ENCODE measurements at regions not wholly inside any gene's neighbourhood (a gene's known extent, or its start where the extent isn't known, plus 50 kb on each side); places are given as distances from the start of the nearest gene placed in this dataset.
"Not testable (repeated sequence)": the region's sequence is repeated elsewhere in the genome, so short reads cannot be mapped to it uniquely, and the experiment has no call there.

DNA sequence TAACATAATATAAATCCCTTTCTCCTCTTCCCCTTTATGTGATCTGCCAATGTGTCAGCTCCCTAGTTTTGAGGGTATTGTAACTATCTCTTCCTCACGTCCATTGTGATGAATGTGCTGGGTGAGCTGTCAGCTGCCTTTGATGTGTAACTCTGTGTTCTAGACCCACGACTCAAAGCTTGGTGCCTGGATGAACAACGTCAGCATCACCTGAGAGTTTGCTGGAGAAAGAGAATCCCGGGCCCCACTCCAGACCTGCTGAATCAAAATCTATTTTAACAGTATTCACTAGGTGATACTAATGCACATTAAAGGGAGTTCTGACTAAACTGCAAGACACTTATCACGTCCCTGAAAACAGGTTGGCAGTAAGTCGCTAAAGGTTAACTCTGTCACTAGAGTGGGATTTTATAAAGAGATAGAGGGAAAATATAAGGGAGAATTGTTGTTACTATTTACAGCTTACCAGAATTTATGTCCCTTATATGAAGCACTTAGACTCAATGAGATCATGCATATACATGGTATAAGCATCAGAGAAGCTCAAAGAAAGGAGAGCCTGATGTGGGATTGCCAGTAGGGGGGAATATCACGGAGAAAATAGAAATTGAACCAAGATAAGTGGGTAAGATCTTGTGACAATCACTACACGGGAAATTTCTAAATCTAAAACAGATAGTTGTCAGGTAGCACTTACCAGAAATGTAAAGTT lies 423.8 kb upstream of the SLC30A5 start:
- no peak for DNase-seq (ENCODE audit: low read depth)
- H3K4me3 ChIP-seq (ENCODE audit: low read depth, low read length): no peak overlapping the region

- DNase-seq (ENCODE audit: low read depth): no peak
- no peak overlapping the region for H3K4me3 ChIP-seq (ENCODE audit: low read depth, low read length)
Measured at GRCh38 chr5:68673106-68673822, 420.6 kb upstream of the SLC30A5 start.

DNA sequence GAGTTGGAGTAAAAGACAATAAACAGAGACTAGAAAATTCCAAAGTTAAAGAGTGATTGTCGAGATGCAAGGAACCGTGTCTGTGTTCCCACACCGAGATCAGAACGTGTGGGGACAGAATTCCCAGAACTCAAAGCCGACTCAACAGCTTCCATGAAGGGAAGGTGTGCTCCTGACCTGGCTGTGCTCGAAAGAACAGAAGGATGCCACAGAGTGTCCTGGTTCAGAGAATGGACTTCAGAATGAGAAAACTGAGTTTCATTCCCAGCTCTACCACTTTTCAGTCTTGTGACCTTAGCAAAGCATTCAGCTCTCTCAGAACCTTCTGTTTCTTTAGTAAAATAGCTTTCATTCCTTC lies 420.0 kb upstream of the SLC30A5 start:
- no peak for DNase-seq (ENCODE audit: low read depth)
- no peak overlapping the region for H3K4me3 ChIP-seq (ENCODE audit: low read depth, low read length)

- DNase-seq (ENCODE audit: low read depth): no peak
Measured at GRCh38 chr5:68679041-68679440, 414.8 kb upstream of the SLC30A5 start.

GRCh38 chr5:68680366-68680765 lies 413.4 kb upstream of the SLC30A5 start:
- no peak for DNase-seq (ENCODE audit: low read depth)
- no peak overlapping the region for H3K4me3 ChIP-seq (ENCODE audit: low read depth, low read length)

More at GRCh38 chr5:68679041-68679440, 414.8 kb upstream of the SLC30A5 start:
- no peak overlapping the region for H3K4me3 ChIP-seq (ENCODE audit: low read depth, low read length)

DNA sequence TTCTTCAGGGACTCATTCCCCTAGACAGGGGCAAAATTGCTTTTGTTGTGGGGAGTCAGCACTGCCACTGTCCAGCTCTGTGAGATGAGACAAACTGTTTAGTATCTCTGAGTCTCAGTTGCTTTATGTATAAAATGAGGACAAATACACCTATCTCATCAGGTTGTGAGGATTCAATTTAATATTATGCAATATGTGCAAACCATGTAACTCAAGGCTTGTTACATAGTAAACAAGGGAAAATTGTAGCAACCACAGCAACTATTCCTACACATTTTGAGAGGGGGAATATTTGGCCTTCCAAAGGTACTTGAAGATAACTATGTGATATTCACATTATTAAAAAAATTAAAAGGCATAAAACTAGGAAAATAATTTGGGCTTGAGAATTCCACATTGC lies 411.9 kb upstream of the SLC30A5 start:
- no peak overlapping the region for H3K4me3 ChIP-seq (ENCODE audit: low read depth, low read length)
- DNase-seq (ENCODE audit: low read depth): no peak

- no peak for DNase-seq (ENCODE audit: low read depth)
- no peak overlapping the region for H3K4me3 ChIP-seq (ENCODE audit: low read depth, low read length)
Measured at GRCh38 chr5:68682400-68683160, 411.2 kb upstream of the SLC30A5 start.

DNA sequence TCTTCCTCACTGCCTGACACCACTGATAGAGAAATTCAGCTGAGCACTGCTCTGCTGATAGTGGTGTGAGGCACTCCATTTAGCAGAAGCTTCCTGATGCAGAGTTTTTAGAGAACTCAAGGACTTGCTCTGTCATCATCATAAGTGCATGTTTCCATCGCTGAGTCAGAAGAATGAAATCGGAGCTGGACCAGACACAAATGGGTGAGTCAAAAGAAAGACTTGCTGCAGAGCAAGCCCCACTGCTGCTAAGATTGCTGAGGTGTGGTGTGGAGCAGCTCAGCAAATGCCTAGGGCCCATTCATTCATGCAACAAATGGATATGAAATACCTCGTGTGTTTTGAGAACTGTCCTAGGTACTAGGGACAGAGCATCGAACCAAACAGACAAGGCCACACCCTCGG lies 410.2 kb upstream of the SLC30A5 start:
- H3K4me3 ChIP-seq (ENCODE audit: low read depth, low read length): no peak overlapping the region
- peak; percentile 95 for DNase-seq (ENCODE audit: low read depth)

- no peak for DNase-seq (ENCODE audit: low read depth)
- no peak overlapping the region for H3K4me3 ChIP-seq (ENCODE audit: low read depth, low read length)
Measured at GRCh38 chr5:68685863-68686262, 408.0 kb upstream of the SLC30A5 start.

DNA sequence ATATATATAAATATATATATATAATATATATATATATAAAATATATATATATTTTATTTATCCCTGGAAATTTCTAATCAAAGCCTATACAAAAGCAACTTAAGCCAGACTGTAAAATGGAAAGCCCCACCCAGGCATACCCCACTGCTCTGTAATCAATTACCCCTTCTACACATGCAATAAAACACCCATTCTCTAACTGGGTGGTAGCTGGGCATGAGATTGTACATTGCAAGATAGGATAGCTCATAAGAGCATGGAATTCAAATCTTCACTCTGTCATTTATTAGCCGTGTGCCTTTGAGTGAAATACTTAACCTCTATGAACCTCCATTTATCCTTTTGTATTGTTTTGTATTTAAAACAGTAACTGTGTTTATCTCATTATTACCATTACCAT lies 405.3 kb upstream of the SLC30A5 start:
- no peak for DNase-seq (ENCODE audit: low read depth)
- H3K4me3 ChIP-seq (ENCODE audit: low read depth, low read length): no peak overlapping the region

- DNase-seq (ENCODE audit: low read depth): no peak
Measured at GRCh38 chr5:68689010-68689409, 404.8 kb upstream of the SLC30A5 start.

GRCh38 chr5:68691874-68692273 lies 401.9 kb upstream of the SLC30A5 start:
- not testable (repeated sequence) for H3K4me3 ChIP-seq (ENCODE audit: low read depth, low read length); DNase-seq (ENCODE audit: low read depth)

More at GRCh38 chr5:68689010-68689409, 404.8 kb upstream of the SLC30A5 start:
- H3K4me3 ChIP-seq (ENCODE audit: low read depth, low read length): no peak overlapping the region

- H3K4me3 ChIP-seq (ENCODE audit: low read depth, low read length): no peak overlapping the region
- no peak for DNase-seq (ENCODE audit: low read depth)
Measured at GRCh38 chr5:68698025-68698940, 395.5 kb upstream of the SLC30A5 start.

DNA sequence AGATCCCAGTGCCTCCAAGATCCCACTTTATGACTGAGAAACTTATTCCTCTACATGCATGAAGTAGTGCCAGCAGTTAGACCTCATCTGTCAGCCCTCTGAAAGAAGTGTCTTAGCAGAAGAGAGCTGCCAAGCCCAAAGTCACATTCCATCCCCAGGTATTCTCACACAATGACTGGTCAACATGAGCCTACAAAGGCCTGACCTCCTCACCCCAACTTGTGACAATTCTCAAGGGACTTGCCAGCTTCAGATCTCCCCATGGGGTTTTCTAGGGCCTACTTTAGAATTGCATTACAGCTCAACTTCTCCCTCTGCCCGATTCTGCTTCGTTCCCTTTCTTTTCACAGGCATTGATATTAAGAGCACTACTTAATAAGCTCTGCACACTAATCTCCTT lies 393.8 kb upstream of the SLC30A5 start:
- no peak overlapping the region for H3K4me3 ChIP-seq (ENCODE audit: low read depth, low read length)
- DNase-seq (ENCODE audit: low read depth): no peak

DNA sequence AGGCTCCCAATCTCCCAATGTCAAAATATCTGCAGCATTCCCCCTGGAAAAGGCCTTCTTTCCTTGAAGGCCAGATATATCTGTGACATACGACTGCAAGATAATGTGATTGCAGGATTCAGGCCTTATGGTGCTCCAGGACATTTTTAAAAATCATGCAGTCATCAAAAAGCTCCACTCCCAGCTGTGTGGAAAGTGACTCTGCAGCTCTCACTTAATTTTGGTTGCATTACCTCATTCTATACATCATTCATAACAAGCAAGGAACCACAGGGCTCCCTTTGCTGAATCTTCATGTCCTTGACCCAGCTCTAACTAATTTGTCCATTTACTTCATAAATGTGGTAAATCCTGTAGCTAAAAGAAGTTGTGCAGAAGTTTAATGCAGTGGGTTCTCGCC lies 386.2 kb upstream of the SLC30A5 start:
- DNase-seq (ENCODE audit: low read depth): no peak
- no peak overlapping the region for H3K4me3 ChIP-seq (ENCODE audit: low read depth, low read length)

GRCh38 chr5:68708156-68708841 lies 385.5 kb upstream of the SLC30A5 start:
- H3K4me3 ChIP-seq (ENCODE audit: low read depth, low read length): no peak overlapping the region
- no peak for DNase-seq (ENCODE audit: low read depth)

DNA sequence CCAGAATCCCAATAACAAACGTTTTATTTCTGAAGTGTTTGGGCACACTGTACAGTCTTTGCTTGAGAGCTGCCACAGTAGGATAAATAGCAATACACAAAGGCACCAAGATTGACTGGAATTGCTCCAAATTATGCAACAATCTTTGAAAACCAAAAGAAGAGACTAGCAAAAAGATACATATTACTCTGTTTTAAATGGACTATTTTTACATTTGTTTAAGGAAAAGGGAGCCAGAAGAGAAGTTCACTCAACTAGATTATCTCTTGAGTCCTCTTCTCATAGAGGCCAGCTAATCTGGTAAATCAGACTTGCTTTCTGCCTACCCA lies 385.0 kb upstream of the SLC30A5 start:
- H3K4me3 ChIP-seq (ENCODE audit: low read depth, low read length): no peak overlapping the region
- DNase-seq (ENCODE audit: low read depth): no peak

DNA sequence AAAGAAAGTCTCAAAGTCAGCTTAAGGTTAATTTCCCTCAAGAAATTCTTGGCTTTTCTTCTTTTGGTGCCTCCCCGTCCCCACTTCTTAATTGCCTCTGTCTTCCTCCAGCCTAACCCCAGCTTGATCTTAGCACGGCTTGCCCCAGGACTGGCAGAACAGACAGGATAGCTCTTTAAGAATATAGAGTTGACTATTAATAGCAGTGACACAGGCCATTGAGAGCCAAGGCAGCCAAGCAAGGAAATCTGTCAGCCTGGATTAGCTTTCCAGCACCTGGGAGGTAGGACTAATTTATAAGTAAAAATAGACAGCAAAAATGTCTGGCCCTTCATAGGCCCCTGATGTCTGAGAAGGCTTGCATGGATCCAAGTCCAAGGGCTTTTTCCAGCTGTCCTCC lies 384.6 kb upstream of the SLC30A5 start:
- H3K4me3 ChIP-seq (ENCODE audit: low read depth, low read length): no peak overlapping the region
- DNase-seq (ENCODE audit: low read depth): no peak

GRCh38 chr5:68710514-68710913 lies 383.3 kb upstream of the SLC30A5 start:
- no peak for DNase-seq (ENCODE audit: low read depth)
- no peak overlapping the region for H3K4me3 ChIP-seq (ENCODE audit: low read depth, low read length)

Data from skeletal muscle cell (primary cell).